ENCODE measurements at regions not wholly inside any gene's neighbourhood (a gene's known extent, or its start where the extent isn't known, plus 50 kb on each side); places are given as distances from the start of the nearest gene placed in this dataset.

DNA sequence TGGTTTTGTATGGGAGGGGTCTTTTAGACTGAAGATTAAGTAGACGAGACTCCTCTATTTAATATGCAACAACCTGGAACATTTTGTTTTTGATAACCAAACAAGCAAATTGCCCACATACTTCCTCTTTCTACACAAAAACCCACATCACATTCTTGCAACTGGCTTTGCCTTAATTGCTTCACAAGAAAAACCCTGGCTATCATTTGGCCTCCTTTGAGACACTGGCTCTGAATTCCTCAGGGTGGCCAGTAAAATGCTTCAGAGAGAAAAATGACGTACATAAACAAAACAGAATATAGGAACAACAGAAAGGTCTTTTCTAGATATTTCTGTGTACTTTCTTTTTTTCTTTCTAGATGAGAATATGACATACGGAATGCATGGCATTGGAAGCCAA is 103.0 kb downstream of the TRIB2 start:
- no peak overlapping the region for H3K27ac Mint-ChIP-seq
- DNase-seq (ENCODE audit: low spot score, unreplicated experiment), result no peak
- H3K4me1 Mint-ChIP-seq (ENCODE audit: low read depth), result no peaks in the 10 kb centered on the region
- H3K27me3 Mint-ChIP-seq, result no peaks in the 10 kb centered on the region
- no peak overlapping the region for H3K4me3 Mint-ChIP-seq (ENCODE audit: low read depth)
- no peaks in the 10 kb centered on the region for H3K9me3 Mint-ChIP-seq (ENCODE audit: low read depth)
- H3K36me3 Mint-ChIP-seq (ENCODE audit: insufficient read depth), result no peaks in the 10 kb centered on the region
- TF ChIP-seq CTCF (IDR thresholded peaks at IDR 0.05; ENCODE audit: unreplicated experiment), result no peak

DNA sequence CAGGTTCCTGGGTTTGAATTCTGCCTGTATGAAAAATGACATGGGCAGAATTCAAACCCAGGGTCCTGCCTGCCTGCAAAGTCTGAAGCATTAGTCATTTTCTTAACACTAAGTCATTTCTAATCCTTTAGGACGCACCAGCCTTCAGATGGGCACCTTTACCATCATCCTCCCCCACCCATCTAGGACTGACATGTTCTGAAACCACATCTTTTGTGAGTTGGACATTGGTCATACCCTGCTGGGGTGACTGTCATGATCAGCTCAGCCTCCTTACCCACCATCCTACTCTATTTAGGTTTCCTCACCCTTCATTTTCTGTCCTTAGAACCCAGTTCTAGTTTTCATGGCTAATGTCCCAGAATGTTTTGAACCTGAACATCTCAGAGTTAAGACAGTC is 104.9 kb downstream of the TRIB2 start:
- Mint-ChIP-seq H3K4me1 (ENCODE audit: low read depth) (no peaks in the 10 kb centered on the region), H3K4me3 (ENCODE audit: low read depth) (no peak overlapping the region), H3K27ac (no peak overlapping the region), H3K9me3 (ENCODE audit: low read depth) (no peaks in the 10 kb centered on the region), H3K27me3 (no peaks in the 10 kb centered on the region), H3K36me3 (ENCODE audit: insufficient read depth) (no peaks in the 10 kb centered on the region)
- no peak for DNase-seq (ENCODE audit: low spot score, unreplicated experiment)
- TF ChIP-seq CTCF (IDR thresholded peaks at IDR 0.05; ENCODE audit: unreplicated experiment), result no peak

DNA sequence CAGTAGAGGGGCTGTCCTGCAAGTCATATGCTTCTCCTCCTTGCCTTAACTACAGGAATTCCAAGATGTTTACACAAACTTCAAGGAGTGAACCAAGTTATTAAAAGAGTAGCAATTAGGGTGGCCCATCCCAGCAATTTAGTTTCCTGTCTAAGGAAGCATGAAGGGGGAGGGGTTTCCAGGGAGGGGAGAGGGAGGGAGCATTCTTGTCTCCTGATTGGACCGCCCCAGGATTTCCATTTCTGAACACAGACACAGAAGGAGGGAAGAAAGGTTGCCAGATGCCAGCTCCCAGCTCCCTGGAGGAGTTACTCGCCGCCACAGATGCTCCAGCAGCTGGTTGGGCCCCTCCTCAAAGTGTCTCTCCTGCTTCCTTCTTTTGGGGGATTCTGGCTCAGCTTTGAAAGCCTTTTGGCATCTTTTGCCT is 107.6 kb downstream of the TRIB2 start:
- Mint-ChIP-seq H3K27me3 (no peaks in the 10 kb centered on the region), H3K4me1 (ENCODE audit: low read depth) (no peaks in the 10 kb centered on the region), H3K9me3 (ENCODE audit: low read depth) (no peaks in the 10 kb centered on the region), H3K36me3 (ENCODE audit: insufficient read depth) (no peaks in the 10 kb centered on the region), H3K27ac (no peak overlapping the region), H3K4me3 (ENCODE audit: low read depth) (no peak overlapping the region)
- TF ChIP-seq CTCF (IDR thresholded peaks at IDR 0.05; ENCODE audit: unreplicated experiment), result no peak
- DNase-seq (ENCODE audit: low spot score, unreplicated experiment), result no peak

DNA sequence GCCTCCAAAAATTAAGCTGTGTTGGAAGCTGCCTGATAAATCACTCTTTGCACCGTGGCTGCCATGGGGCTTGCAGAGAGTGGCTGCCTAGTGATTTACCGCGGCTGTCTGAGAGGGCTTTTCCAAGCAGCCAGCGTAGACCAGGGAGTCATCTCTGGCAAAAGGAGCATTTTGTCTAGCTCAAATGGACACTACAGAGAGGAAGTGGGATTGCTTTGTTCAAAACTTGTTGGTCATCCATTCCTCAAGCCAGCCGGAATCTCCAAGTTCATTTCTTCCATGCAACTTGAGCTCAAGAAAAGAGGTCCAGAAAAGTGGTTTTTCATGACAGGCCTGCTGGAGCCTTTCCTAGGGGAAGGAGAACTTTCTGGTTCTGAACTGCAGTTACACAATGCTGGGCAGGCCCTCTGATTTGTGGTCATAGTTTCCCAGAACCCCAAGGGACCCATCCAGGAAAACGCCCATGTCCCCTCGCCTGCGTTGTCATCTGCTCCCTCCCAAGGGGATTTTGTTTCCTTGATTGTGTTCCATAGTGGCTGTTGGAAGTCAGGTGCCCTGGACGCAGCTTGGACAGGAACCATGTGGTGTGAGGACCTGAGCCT is 108.1 kb downstream of the TRIB2 start:
- H3K36me3 Mint-ChIP-seq (ENCODE audit: insufficient read depth), result no peaks in the 10 kb centered on the region
- no peaks in the 10 kb centered on the region for H3K4me1 Mint-ChIP-seq (ENCODE audit: low read depth)
- TF ChIP-seq CTCF (IDR thresholded peaks at IDR 0.05; ENCODE audit: unreplicated experiment), result no peak
- no peak for DNase-seq (ENCODE audit: low spot score, unreplicated experiment)
- no peak overlapping the region for H3K4me3 Mint-ChIP-seq (ENCODE audit: low read depth)
- H3K27me3 Mint-ChIP-seq, result peaks cover 3% of the 10 kb centered on the region
- H3K9me3 Mint-ChIP-seq (ENCODE audit: low read depth), result no peaks in the 10 kb centered on the region
- H3K27ac Mint-ChIP-seq, result no peak overlapping the region

DNA sequence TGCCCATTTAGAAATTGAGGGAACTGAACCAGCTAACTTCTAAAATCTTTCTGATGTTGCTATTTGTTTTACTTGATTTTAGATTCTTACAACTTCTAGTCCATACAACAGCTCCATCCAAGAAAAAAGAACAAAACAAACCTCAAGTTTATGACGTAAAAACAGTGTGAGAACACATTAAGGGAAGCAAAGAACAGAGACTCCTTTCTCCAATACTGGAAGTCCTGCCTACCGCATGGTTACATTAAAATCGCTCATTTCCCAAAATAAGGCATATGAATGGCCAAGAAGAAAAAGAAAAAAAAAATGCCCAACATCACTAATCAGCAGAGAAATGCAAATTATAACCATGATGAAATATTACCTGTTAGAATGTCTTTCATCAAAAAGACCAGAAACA is 110.0 kb downstream of the TRIB2 start:
- Mint-ChIP-seq H3K9me3 (ENCODE audit: low read depth) (no peaks in the 10 kb centered on the region), H3K27me3 (peaks cover 3% of the 10 kb centered on the region), H3K4me3 (ENCODE audit: low read depth) (no peak overlapping the region), H3K36me3 (ENCODE audit: insufficient read depth) (no peaks in the 10 kb centered on the region), H3K27ac (no peak overlapping the region), H3K4me1 (ENCODE audit: low read depth) (no peaks in the 10 kb centered on the region)
- TF ChIP-seq CTCF (IDR thresholded peaks at IDR 0.05; ENCODE audit: unreplicated experiment), result no peak
- DNase-seq (ENCODE audit: low spot score, unreplicated experiment), result no peak
